T-cell (primary cell): ENCODE measurements at regions not wholly inside any gene's neighbourhood (a gene's known extent, or its start where the extent isn't known, plus 50 kb on each side); places are given as distances from the start of the nearest gene placed in this dataset.
A peak's percentile ranks its signal among the peaks of the same experiment; 100 is the strongest.

ENCODE experiments used
- ATAC-seq, 4 experiments: fragments of 200-7000 bp in 3 of 4; fragments of 150-1000 bp in 1 of 4; cut with Tn5 transposase; replicated peaks in 1 of 4; 1 replicate in 3 of 4; 2 replicates in 1 of 4; pipeline ENCODE4 v1.10.0; 2021; ENCODE audit warnings: moderate library complexity in 3 of 4, mild to moderate bottlenecking in 2 of 4, moderate number of reproducible peaks in 1 of 4
- CTCF ChIA-PET, 2 donors: fragments of 300-600 bp; sonication (Branson Sonifier 250); formaldehyde crosslinking; loops; one replicate each; lab custom pipeline; 2022; ENCODE audit warnings: antibody characterized with exemption in 2 of 2; lab: Charles Lee
- POLR2A ChIA-PET, 2 donors: fragments of 300-600 bp; sonication (Branson Sonifier 250); formaldehyde crosslinking; loops; one replicate each; lab custom pipeline; 2022; ENCODE audit warnings: antibody characterized with exemption in 2 of 2; lab: Charles Lee
- DNase-seq, 35 experiments: peaks; one replicate each; pipeline versions ENCODE4 v3.0.0 to v3.0.0-alpha.2; 2013 to 2023
- H3K27ac ChIP-seq: one replicate; pipeline ENCODE4 v1.5.1; 2013; ENCODE audit warnings: low read length
- H3K27me3 ChIP-seq, 2 experiments: replicated peaks in 1 of 2; 1 replicate in 1 of 2; 2 replicates in 1 of 2; pipeline versions ENCODE4 v1.6.1 to v1.7.0; 2013; ENCODE audit warnings: low read length in 1 of 2, mixed read lengths in 1 of 2; ENCODE audit not compliant: control insufficient read depth in 2 of 2, insufficient read depth in 2 of 2; ENCODE audit errors: extremely low read depth in 1 of 2
- H3K36me3 ChIP-seq, 2 donors: 1 replicate in 1 of 2; 2 replicates in 1 of 2; pipeline versions ENCODE4 v1.6.1 to v1.7.0; 2013; ENCODE audit warnings: low read length in 1 of 2; ENCODE audit not compliant: control insufficient read depth in 2 of 2, insufficient read depth in 1 of 2; ENCODE audit errors: extremely low read depth in 1 of 2
- H3K4me1 ChIP-seq, 2 experiments: 1 replicate in 1 of 2; 2 replicates in 1 of 2; pipeline versions ENCODE4 v1.6.1 to v1.7.0; 2013; ENCODE audit warnings: low read length in 2 of 2, mixed read lengths in 1 of 2; ENCODE audit not compliant: insufficient read depth in 2 of 2, control insufficient read depth in 1 of 2; ENCODE audit errors: extremely low read depth in 1 of 2
- H3K4me3 ChIP-seq, 2 donors: 1 replicate in 1 of 2; 2 replicates in 1 of 2; pipeline versions ENCODE4 v1.5.1 to v1.7.0; 2013; ENCODE audit warnings: mild to moderate bottlenecking in 2 of 2, low read length in 1 of 2, moderate library complexity in 1 of 2; ENCODE audit not compliant: control insufficient read depth in 1 of 2; ENCODE audit errors: extremely low read depth in 1 of 2
- H3K9me3 ChIP-seq: 2 replicates; pipeline ENCODE4 v1.7.0; 2013
- H3K27ac Mint-ChIP-seq, 2 donors: one replicate each; pipeline ENCODE4 v1.8.0; 2020 to 2021; ENCODE audit warnings: mild to moderate bottlenecking in 2 of 2, mixed read lengths in 2 of 2
- H3K27me3 Mint-ChIP-seq, 2 donors: one replicate each; pipeline ENCODE4 v1.8.0; 2021 to 2022; ENCODE audit warnings: mixed read lengths in 2 of 2
- H3K36me3 Mint-ChIP-seq: one replicate; pipeline ENCODE4 v1.8.0; 2021; ENCODE audit warnings: mixed read lengths
- H3K4me1 Mint-ChIP-seq, 3 donors: one replicate each; pipeline ENCODE4 v1.8.0; 2020 to 2022; ENCODE audit warnings: mixed read lengths in 3 of 3, mild to moderate bottlenecking in 1 of 3
- H3K4me3 Mint-ChIP-seq, 3 donors: one replicate each; pipeline ENCODE4 v1.8.0; 2020 to 2022; ENCODE audit warnings: mild to moderate bottlenecking in 3 of 3, mixed read lengths in 3 of 3, moderate library complexity in 3 of 3
- H3K9me3 Mint-ChIP-seq, 3 donors: one replicate each; pipeline ENCODE4 v1.8.0; 2020 to 2022; ENCODE audit warnings: mixed read lengths in 3 of 3
- WGBS: methylation state at CpG from one replicate; pipeline ENCODE4 v1.1.5; 2013; ENCODE audit warnings: missing lambda C conversion rate; ENCODE audit not compliant: insufficient coverage; 5-methylcytosine and 5-hydroxymethylcytosine counted together

DNA sequence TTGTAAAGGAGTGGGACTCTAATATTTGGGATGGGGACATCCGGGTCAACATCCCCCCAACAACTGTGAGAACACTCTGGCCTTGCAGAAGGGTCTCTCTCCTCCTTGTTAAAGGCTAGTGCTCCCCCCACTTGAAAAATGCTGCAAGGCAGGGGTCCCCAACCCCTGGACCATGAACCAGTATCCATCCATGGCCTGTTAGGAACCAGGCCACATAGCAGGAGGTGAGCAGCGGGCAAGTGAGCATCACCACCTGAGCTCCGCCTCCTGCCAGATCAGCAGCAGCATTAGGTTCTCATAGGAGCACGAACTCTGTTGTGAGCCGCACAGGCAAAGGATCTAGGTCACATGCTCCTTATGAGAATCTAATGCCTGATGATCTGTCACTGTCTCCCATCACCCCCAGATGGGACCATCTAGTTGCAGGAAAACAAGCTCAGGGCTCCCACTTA lies 243.9 kb upstream of the ID2 start:
- no peak for DNase-seq
- H3K27ac Mint-ChIP-seq, result no peak overlapping the region
- no peak overlapping the region for H3K4me3 Mint-ChIP-seq
- Histone ChIP-seq H3K9me3 (no peaks in the 10 kb centered on the region), H3K27me3 (no peaks in the 10 kb centered on the region), H3K36me3 (no peaks in the 10 kb centered on the region), H3K4me3 (no peak overlapping the region), H3K4me1 (peaks cover 0 to 26% of the 10 kb centered on the region in 2 experiments), H3K27ac (no peak overlapping the region)
- ChIA-PET CTCF (interaction anchor here in 1 of 2 donors (0.6 kb wide), 1 partner anchor 99 kb away, joined by 3 read pairs; no protein-coding TSS in a partner anchor), POLR2A (no interaction called here)
- 100% methylated on average over 4 of the region's 5 CpGs for WGBS
- H3K27me3 Mint-ChIP-seq, result peaks cover 0 to 3% of the 10 kb centered on the region in 2 donors
- ATAC-seq, result no peak
- H3K4me1 Mint-ChIP-seq, result peaks cover 20 to 39% (median 20%) of the 10 kb centered on the region in 3 donors
- peaks cover 7% of the 10 kb centered on the region for H3K36me3 Mint-ChIP-seq
- H3K9me3 Mint-ChIP-seq, result no peaks in the 10 kb centered on the region

DNA sequence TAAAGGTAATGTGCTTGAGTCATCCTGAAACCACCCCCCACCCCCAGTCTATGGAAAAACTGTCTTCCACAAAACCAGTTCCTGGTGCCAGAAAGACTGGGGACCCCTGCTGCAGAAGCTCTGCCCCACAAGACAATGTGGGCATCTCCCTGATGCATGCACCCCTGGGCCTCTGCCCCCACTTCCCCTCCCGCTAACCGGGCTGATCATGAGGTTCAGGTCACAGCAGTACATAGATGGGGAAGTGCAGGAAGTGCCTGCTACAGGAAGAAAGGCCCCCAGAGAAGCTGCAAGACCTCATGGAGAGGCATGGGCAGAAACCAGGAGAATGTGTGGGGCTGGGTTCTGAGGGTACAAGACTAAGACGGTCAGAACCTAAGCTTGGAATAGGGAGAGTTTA lies 243.4 kb upstream of the ID2 start:
- Histone ChIP-seq H3K4me1 (peaks cover 0 to 21% of the 10 kb centered on the region in 2 experiments), H3K36me3 (no peaks in the 10 kb centered on the region), H3K27ac (no peak overlapping the region), H3K27me3 (no peaks in the 10 kb centered on the region), H3K9me3 (no peaks in the 10 kb centered on the region), H3K4me3 (no peak overlapping the region)
- POLR2A ChIA-PET, result no interaction called here
- DNase-seq (peak in 1 of 35 experiments; percentile 8), ATAC-seq (peak in 1 of 4 experiments; percentile 50)
- H3K4me3 Mint-ChIP-seq, result no peak overlapping the region
- CTCF ChIA-PET, result interaction anchor here in 1 of 2 donors (0.6 kb wide), 1 partner anchor 98 kb away, joined by 3 read pairs; no protein-coding TSS in a partner anchor
- no peaks in the 10 kb centered on the region for H3K9me3 Mint-ChIP-seq
- H3K27me3 Mint-ChIP-seq, result peaks cover 0 to 3% of the 10 kb centered on the region in 2 donors
- no peak overlapping the region for H3K27ac Mint-ChIP-seq
- peaks cover 7% of the 10 kb centered on the region for H3K36me3 Mint-ChIP-seq
- 70% methylated on average over 1 of the region's 3 CpGs for WGBS
- peaks cover 15 to 38% (median 15%) of the 10 kb centered on the region in 3 donors for H3K4me1 Mint-ChIP-seq

DNA sequence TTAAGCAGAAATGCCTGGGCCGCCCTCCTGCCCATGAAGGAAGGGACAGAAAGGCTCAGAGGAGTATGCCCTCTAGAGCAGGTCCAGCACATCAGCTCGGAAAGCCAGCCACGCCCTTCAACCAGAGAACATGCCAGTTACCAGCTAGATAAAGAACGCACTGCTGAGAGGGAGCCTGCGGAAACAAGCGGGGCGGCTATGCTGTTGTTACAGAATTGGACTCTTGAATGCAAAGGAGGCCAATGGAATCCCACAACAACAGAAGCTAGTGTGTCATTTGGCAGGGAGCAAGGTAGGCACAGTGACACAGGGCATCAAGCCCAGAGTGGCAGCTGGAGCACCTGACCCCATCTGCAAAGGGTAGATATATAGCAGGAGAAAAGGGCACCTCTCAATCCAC lies 242.9 kb upstream of the ID2 start:
- ChIA-PET CTCF (no interaction called here), POLR2A (interaction anchor here in 1 of 2 donors (0.6 kb wide), 1 partner anchor 25 kb away, joined by 3 read pairs; no protein-coding TSS in a partner anchor)
- no peak for DNase-seq
- Histone ChIP-seq H3K4me3 (no peak overlapping the region), H3K9me3 (no peaks in the 10 kb centered on the region), H3K36me3 (no peaks in the 10 kb centered on the region), H3K27ac (no peak overlapping the region), H3K4me1 (peaks cover 0 to 16% of the 10 kb centered on the region in 2 experiments), H3K27me3 (no peaks in the 10 kb centered on the region)
- no peak overlapping the region for H3K4me3 Mint-ChIP-seq
- H3K9me3 Mint-ChIP-seq, result no peaks in the 10 kb centered on the region
- no peak overlapping the region for H3K27ac Mint-ChIP-seq
- no peak for ATAC-seq
- peaks cover 0 to 3% of the 10 kb centered on the region in 2 donors for H3K27me3 Mint-ChIP-seq
- peaks cover 7% of the 10 kb centered on the region for H3K36me3 Mint-ChIP-seq
- H3K4me1 Mint-ChIP-seq, result peaks cover 10 to 34% (median 11%) of the 10 kb centered on the region in 3 donors
- 92% methylated on average over 6 of the region's 7 CpGs for WGBS

DNA sequence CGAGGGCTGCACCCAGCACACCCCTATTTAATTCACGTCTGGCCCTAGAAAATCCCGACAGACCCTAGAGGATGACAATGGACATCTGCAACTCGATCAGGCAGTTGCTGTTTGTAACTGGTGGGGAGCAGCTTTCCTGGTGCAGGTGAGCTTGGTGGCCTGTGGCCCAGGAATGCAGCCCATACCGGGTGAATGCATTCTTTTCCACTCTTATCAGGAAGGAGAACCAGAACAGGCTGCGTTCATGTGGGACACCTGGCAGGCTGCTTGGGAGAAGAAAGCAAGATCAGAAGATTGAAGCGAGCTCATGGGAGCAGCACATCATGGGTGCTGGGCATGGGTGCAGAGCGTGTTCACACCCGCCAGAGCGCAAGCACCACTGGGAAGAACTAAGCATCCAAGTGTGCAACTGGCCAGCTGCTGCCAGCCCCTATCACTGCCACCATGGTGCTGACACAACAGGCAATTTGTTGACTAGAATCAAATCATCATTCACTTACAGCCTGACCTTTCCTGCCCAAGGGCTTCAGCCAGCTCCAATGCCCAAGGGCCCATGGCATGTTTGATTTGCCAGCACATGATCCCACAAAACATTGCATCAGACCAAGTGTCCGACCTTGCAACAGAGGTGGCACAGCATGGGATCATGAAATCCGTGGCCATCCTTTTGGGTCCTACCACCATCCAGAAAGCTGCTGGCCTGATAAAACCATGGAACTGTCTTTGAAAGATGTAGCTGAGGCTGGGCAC lies 241.7 kb upstream of the ID2 start:
- WGBS, result over 99% methylated on average over 8 of the region's 12 CpGs
- no peak for ATAC-seq
- H3K27me3 ChIP-seq, result no peaks in the 10 kb centered on the region
- DNase-seq, result no peak
- Mint-ChIP-seq H3K9me3 (no peaks in the 10 kb centered on the region), H3K27ac (no peak overlapping the region), H3K4me3 (no peak overlapping the region), H3K4me1 (peaks cover 9 to 32% (median 10%) of the 10 kb centered on the region in 3 donors), H3K36me3 (peaks cover 7% of the 10 kb centered on the region), H3K27me3 (peaks cover 0 to 3% of the 10 kb centered on the region in 2 donors)
- no peak overlapping the region for H3K4me3 ChIP-seq
- H3K36me3 ChIP-seq, result no peaks in the 10 kb centered on the region
- ChIA-PET POLR2A (interaction anchor here in 1 of 2 donors (0.5 kb wide), 1 partner anchor 122 kb away, joined by 5 read pairs; no protein-coding TSS in a partner anchor), CTCF (no interaction called here)
- no peak overlapping the region for H3K27ac ChIP-seq
- no peaks in the 10 kb centered on the region for H3K9me3 ChIP-seq
- H3K4me1 ChIP-seq, result peaks cover 0 to 15% of the 10 kb centered on the region in 2 experiments

DNA sequence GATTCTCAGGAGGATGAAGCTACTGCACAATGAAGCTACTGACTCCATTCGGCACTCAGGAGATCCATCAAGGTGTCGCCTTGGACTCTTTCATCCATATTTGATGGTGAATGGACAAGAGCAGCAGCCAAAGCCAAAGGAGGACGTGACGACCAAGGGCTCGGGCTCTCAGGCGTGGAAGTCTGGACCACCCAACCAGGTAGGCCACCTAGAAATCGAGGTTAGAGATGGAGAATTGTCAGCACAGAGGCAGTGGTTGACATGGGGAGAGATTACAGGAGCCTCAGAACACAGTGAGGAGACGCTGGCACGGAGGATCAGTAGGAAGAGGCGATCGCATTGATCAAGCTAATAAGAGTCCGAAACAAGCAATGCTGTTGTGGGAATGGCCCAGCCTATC lies 240.5 kb upstream of the ID2 start:
- DNase-seq (no peak), ATAC-seq (no peak)
- Histone ChIP-seq H3K36me3 (no peaks in the 10 kb centered on the region), H3K9me3 (no peaks in the 10 kb centered on the region), H3K27ac (no peak overlapping the region), H3K27me3 (no peaks in the 10 kb centered on the region), H3K4me3 (no peak overlapping the region), H3K4me1 (peaks cover 0 to 15% of the 10 kb centered on the region in 2 experiments)
- whole genome bisulfite sequencing, result 82% methylated on average over 6 of the region's 12 CpGs
- no peaks in the 10 kb centered on the region for H3K9me3 Mint-ChIP-seq
- H3K27me3 Mint-ChIP-seq, result peaks cover 0 to 3% of the 10 kb centered on the region in 2 donors
- H3K27ac Mint-ChIP-seq, result peak overlapping the region in 1 of 2 donors; percentile 28
- H3K4me1 Mint-ChIP-seq, result peaks cover 9 to 31% (median 10%) of the 10 kb centered on the region in 3 donors
- ChIA-PET CTCF (no interaction called here), POLR2A (no interaction called here)
- H3K36me3 Mint-ChIP-seq, result peaks cover 7% of the 10 kb centered on the region
- no peak overlapping the region for H3K4me3 Mint-ChIP-seq

DNA sequence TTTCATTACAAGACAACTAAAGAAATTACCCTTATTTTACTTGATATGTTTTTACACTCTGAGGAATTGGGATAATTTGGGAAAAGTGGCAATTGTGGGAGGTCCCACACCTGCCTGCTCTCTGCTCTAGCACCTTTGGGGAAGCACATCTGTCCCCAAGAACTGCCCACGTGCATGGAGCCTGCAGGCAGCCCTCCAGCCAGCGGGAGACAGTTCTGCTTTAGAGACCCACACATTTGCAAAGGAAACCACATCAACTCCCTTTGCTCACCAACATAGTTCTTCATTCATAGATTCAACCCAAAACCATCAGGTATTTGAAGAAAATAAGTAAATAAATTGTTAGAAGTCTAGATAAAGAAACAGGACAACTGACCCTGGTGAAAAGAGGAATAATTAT lies 239.9 kb upstream of the ID2 start:
- Mint-ChIP-seq H3K9me3 (no peaks in the 10 kb centered on the region), H3K4me3 (no peak overlapping the region), H3K27me3 (peaks cover 0 to 3% of the 10 kb centered on the region in 2 donors), H3K27ac (no peak overlapping the region), H3K36me3 (peaks cover 7% of the 10 kb centered on the region), H3K4me1 (peaks cover 9 to 31% (median 10%) of the 10 kb centered on the region in 3 donors)
- no peak overlapping the region for H3K4me3 ChIP-seq
- WGBS, result 20% methylated on average over 1 of the region's 2 CpGs
- ATAC-seq (no peak), DNase-seq (no peak)
- H3K36me3 ChIP-seq, result no peaks in the 10 kb centered on the region
- ChIA-PET POLR2A (no interaction called here), CTCF (no interaction called here)
- H3K4me1 ChIP-seq, result peaks cover 0 to 15% of the 10 kb centered on the region in 2 experiments
- no peaks in the 10 kb centered on the region for H3K27me3 ChIP-seq
- H3K27ac ChIP-seq, result no peak overlapping the region
- H3K9me3 ChIP-seq, result no peaks in the 10 kb centered on the region
